ENCODE measurements at regions not wholly inside any gene's neighbourhood (a gene's known extent, or its start where the extent isn't known, plus 50 kb on each side); places are given as distances from the start of the nearest gene placed in this dataset.
"Not testable (repeated sequence)": the region's sequence is repeated elsewhere in the genome, so short reads cannot be mapped to it uniquely, and the experiment has no call there.

GRCh38 chr3:144879701-144880100 is 908.1 kb downstream of the DIPK2A start:
- no peaks in the 10 kb centered on the region for H3K4me1 ChIP-seq (ENCODE audit: control insufficient read depth in 3 of 3, insufficient read depth in 3 of 3, low read length in 3 of 3)

GRCh38 chr3:144893980-144894379 is 922.4 kb downstream of the DIPK2A start:
- no peak overlapping the region for H3K27ac ChIP-seq (ENCODE audit: low read depth, low read length)

More at GRCh38 chr3:144879701-144880100, 908.1 kb downstream of the DIPK2A start:
- H3K36me3 ChIP-seq (ENCODE audit: control insufficient read depth in 3 of 3, insufficient read depth in 3 of 3, low read length in 3 of 3): no peaks in the 10 kb centered on the region
- no peak overlapping the region for H3K4me3 ChIP-seq (ENCODE audit: low read length in 3 of 3)
- H3K9me3 ChIP-seq (ENCODE audit: control insufficient read depth in 3 of 3, low read length in 3 of 3): no peaks in the 10 kb centered on the region
- H3K27me3 ChIP-seq (ENCODE audit: control insufficient read depth in 3 of 3, insufficient read depth in 3 of 3, low read length in 3 of 3): no peaks in the 10 kb centered on the region
- no peak overlapping the region for H3K9ac ChIP-seq (ENCODE audit: low read depth in 1 of 3, low read length in 3 of 3)
- H3K27ac ChIP-seq (ENCODE audit: low read depth, low read length): no peak overlapping the region

GRCh38 chr3:144894576-144894975 is 923.0 kb downstream of the DIPK2A start:
- Histone ChIP-seq H3K4me3 (ENCODE audit: low read length in 3 of 3) (no peak overlapping the region), H3K27me3 (ENCODE audit: control insufficient read depth in 3 of 3, insufficient read depth in 3 of 3, low read length in 3 of 3) (no peaks in the 10 kb centered on the region), H3K4me1 (ENCODE audit: control insufficient read depth in 3 of 3, insufficient read depth in 3 of 3, low read length in 3 of 3) (no peaks in the 10 kb centered on the region), H3K9ac (ENCODE audit: low read depth in 1 of 3, low read length in 3 of 3) (no peak overlapping the region), H3K36me3 (ENCODE audit: control insufficient read depth in 3 of 3, insufficient read depth in 3 of 3, low read length in 3 of 3) (no peaks in the 10 kb centered on the region), H3K9me3 (ENCODE audit: control insufficient read depth in 3 of 3, low read length in 3 of 3) (no peaks in the 10 kb centered on the region), H3K27ac (ENCODE audit: low read depth, low read length) (no peak overlapping the region)

More at GRCh38 chr3:144893980-144894379, 922.4 kb downstream of the DIPK2A start:
- Histone ChIP-seq H3K9ac (ENCODE audit: low read depth in 1 of 3, low read length in 3 of 3) (no peak overlapping the region), H3K9me3 (ENCODE audit: control insufficient read depth in 3 of 3, low read length in 3 of 3) (no peaks in the 10 kb centered on the region), H3K4me3 (ENCODE audit: low read length in 3 of 3) (no peak overlapping the region), H3K4me1 (ENCODE audit: control insufficient read depth in 3 of 3, insufficient read depth in 3 of 3, low read length in 3 of 3) (no peaks in the 10 kb centered on the region), H3K36me3 (ENCODE audit: control insufficient read depth in 3 of 3, insufficient read depth in 3 of 3, low read length in 3 of 3) (no peaks in the 10 kb centered on the region), H3K27me3 (ENCODE audit: control insufficient read depth in 3 of 3, insufficient read depth in 3 of 3, low read length in 3 of 3) (no peaks in the 10 kb centered on the region)

DNA sequence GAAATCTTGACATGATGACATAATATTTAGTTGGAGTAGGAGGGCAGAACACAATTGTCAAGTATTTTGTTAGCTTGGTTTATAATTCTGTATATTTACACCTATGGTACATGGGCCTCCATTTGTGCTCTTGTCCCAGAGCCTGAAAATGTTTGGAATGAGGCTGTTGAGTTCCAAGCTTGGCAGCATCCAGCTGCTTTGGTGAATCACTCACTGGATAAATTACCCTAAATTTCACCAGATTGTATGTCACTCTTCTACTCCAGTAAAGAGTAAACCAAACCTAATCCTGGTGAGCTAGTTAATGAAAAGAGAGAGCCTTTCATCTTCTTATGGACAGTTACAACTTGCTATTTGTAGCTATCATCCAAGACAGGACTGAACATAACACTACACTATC is 928.7 kb downstream of the DIPK2A start:
- Histone ChIP-seq H3K4me1 (ENCODE audit: control insufficient read depth in 3 of 3, insufficient read depth in 3 of 3, low read length in 3 of 3) (peaks cover 0 to 4% (median 0%) of the 10 kb centered on the region in 3 donors), H3K36me3 (ENCODE audit: control insufficient read depth in 3 of 3, insufficient read depth in 3 of 3, low read length in 3 of 3) (no peaks in the 10 kb centered on the region), H3K27ac (ENCODE audit: low read depth, low read length) (no peak overlapping the region), H3K9me3 (ENCODE audit: control insufficient read depth in 3 of 3, low read length in 3 of 3) (no peaks in the 10 kb centered on the region), H3K9ac (ENCODE audit: low read depth in 1 of 3, low read length in 3 of 3) (no peak overlapping the region), H3K4me3 (ENCODE audit: low read length in 3 of 3) (no peak overlapping the region), H3K27me3 (ENCODE audit: control insufficient read depth in 3 of 3, insufficient read depth in 3 of 3, low read length in 3 of 3) (no peaks in the 10 kb centered on the region)

DNA sequence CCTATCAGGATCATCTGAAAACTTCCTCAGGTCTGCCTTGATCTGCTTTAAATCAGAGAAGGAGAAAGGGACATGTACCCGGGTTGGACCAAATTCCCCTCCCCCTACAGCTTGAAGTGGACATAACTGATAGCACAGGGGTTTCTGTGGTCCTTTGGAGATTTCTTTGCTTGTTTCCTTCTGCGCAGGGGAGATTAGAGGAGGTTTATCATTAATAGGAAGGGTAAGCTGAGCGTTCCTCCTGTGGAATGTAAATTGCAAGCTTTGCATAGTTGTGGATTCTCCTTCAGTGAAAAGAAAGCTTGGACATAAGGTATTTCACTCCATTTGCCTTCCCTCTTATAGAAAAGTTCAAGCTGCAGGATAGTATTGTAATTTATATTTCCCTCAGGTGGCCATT is 936.0 kb downstream of the DIPK2A start:
- not testable (repeated sequence) for H3K27me3 ChIP-seq (ENCODE audit: control insufficient read depth in 3 of 3, insufficient read depth in 3 of 3, low read length in 3 of 3); H3K4me3 ChIP-seq (ENCODE audit: low read length in 3 of 3); H3K9ac ChIP-seq (ENCODE audit: low read depth in 1 of 3, low read length in 3 of 3); H3K4me1 ChIP-seq (ENCODE audit: control insufficient read depth in 3 of 3, insufficient read depth in 3 of 3, low read length in 3 of 3); H3K36me3 ChIP-seq (ENCODE audit: control insufficient read depth in 3 of 3, insufficient read depth in 3 of 3, low read length in 3 of 3); H3K9me3 ChIP-seq (ENCODE audit: control insufficient read depth in 3 of 3, low read length in 3 of 3); H3K27ac ChIP-seq (ENCODE audit: low read depth, low read length)

DNA sequence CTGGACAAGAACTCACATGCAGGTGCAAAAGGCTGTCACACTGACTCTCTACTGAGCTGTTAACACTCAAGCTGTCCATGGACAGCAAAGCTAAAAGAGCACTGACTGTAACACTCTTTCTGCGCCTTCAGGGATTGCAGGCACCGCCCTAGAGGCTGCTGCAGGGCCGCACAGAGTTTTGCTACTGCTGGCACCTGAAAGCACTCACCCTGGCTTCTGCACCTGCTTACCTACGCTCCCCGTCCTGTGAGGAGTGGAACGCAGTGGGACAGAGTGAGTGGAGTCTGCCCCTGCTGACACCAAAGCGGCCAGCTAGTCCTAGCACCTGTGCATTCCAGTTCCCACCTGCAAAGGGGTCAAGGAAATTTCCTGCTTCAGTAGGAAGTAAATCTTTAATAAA is 941.3 kb downstream of the DIPK2A start:
- no peak overlapping the region for H3K27ac ChIP-seq (ENCODE audit: low read depth, low read length)

DNA sequence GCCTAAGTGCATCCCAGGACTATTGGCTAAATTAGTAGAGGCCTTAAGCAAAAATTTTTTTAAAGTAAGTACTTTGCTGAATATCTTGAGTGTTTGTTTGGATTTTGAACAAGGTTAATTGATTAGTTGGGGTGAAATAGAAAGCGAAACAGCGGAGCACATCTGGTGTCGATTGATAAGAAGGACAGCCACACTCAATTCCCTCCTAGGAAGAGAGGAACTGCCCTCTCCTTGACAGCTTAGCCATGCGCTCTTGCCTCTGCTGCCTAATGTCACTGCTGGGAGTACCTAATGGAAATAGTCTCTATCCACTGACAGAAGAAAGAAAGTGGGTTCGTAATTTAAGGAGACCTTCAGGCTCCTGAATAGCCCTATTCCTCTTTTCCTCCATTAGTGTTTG is 943.6 kb downstream of the DIPK2A start:
- Histone ChIP-seq H3K27me3 (ENCODE audit: control insufficient read depth in 3 of 3, insufficient read depth in 3 of 3, low read length in 3 of 3) (no peaks in the 10 kb centered on the region), H3K4me3 (ENCODE audit: low read length in 3 of 3) (no peak overlapping the region)

More for the DNA sequence above, 941.3 kb downstream of the DIPK2A start:
- H3K4me3 ChIP-seq (ENCODE audit: low read length in 3 of 3): no peak overlapping the region
- no peaks in the 10 kb centered on the region for H3K36me3 ChIP-seq (ENCODE audit: control insufficient read depth in 3 of 3, insufficient read depth in 3 of 3, low read length in 3 of 3)
- H3K9me3 ChIP-seq (ENCODE audit: control insufficient read depth in 3 of 3, low read length in 3 of 3): no peaks in the 10 kb centered on the region
- H3K27me3 ChIP-seq (ENCODE audit: control insufficient read depth in 3 of 3, insufficient read depth in 3 of 3, low read length in 3 of 3): no peaks in the 10 kb centered on the region
- no peaks in the 10 kb centered on the region for H3K4me1 ChIP-seq (ENCODE audit: control insufficient read depth in 3 of 3, insufficient read depth in 3 of 3, low read length in 3 of 3)
- H3K9ac ChIP-seq (ENCODE audit: low read depth in 1 of 3, low read length in 3 of 3): no peak overlapping the region

GRCh38 chr3:144921710-144922109 is 950.1 kb downstream of the DIPK2A start:
- H3K9ac ChIP-seq (ENCODE audit: low read depth in 1 of 3, low read length in 3 of 3): no peak overlapping the region
- no peak overlapping the region for H3K27ac ChIP-seq (ENCODE audit: low read depth, low read length)
- H3K4me1 ChIP-seq (ENCODE audit: control insufficient read depth in 3 of 3, insufficient read depth in 3 of 3, low read length in 3 of 3): peaks cover 0 to 3% (median 0%) of the 10 kb centered on the region in 3 donors
- H3K4me3 ChIP-seq (ENCODE audit: low read length in 3 of 3): no peak overlapping the region
- no peaks in the 10 kb centered on the region for H3K9me3 ChIP-seq (ENCODE audit: control insufficient read depth in 3 of 3, low read length in 3 of 3)
- no peaks in the 10 kb centered on the region for H3K27me3 ChIP-seq (ENCODE audit: control insufficient read depth in 3 of 3, insufficient read depth in 3 of 3, low read length in 3 of 3)
- H3K36me3 ChIP-seq (ENCODE audit: control insufficient read depth in 3 of 3, insufficient read depth in 3 of 3, low read length in 3 of 3): no peaks in the 10 kb centered on the region

More for the DNA sequence above, 943.6 kb downstream of the DIPK2A start:
- no peak overlapping the region for H3K27ac ChIP-seq (ENCODE audit: low read depth, low read length)
- no peaks in the 10 kb centered on the region for H3K4me1 ChIP-seq (ENCODE audit: control insufficient read depth in 3 of 3, insufficient read depth in 3 of 3, low read length in 3 of 3)
- H3K36me3 ChIP-seq (ENCODE audit: control insufficient read depth in 3 of 3, insufficient read depth in 3 of 3, low read length in 3 of 3): no peaks in the 10 kb centered on the region
- no peak overlapping the region for H3K9ac ChIP-seq (ENCODE audit: low read depth in 1 of 3, low read length in 3 of 3)
- H3K9me3 ChIP-seq (ENCODE audit: control insufficient read depth in 3 of 3, low read length in 3 of 3): no peaks in the 10 kb centered on the region

DNA sequence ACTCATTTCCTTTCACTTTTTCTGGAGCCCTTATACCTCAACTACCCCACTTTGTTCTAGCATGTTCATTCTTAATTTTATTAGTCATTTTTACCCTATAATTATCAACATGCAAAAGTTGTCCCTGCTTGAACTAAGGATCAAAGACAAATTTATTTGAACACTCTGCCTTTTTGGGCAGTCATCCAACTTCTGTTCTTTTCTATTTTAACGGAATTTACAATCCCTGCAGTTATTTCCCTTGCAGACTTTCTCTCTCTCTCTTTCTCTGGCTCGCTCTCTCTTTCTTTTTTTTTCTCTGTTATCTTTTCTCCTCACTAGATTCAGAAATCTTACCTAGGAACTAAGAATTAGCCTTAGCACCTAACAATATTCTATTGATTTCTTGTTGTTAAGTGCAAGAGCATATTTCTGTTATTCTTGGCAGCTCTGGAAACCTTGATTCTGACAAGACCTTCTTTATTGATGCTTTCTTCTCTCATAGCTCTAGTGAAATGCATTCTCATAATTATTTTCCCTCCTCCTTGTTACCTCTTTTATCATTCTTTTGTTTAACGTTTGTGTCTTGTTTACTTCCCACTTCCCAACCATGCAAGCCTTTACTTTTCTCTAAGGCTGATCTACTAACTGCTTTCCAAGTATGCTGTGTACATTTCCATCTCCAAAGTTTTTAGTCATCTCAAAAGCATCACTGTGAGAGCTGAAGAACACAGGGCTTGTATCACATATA is 951.6 kb downstream of the DIPK2A start:
- Histone ChIP-seq H3K9ac (ENCODE audit: low read depth in 1 of 3, low read length in 3 of 3) (no peak overlapping the region), H3K27me3 (ENCODE audit: control insufficient read depth in 3 of 3, insufficient read depth in 3 of 3, low read length in 3 of 3) (no peaks in the 10 kb centered on the region), H3K9me3 (ENCODE audit: control insufficient read depth in 3 of 3, low read length in 3 of 3) (no peaks in the 10 kb centered on the region), H3K27ac (ENCODE audit: low read depth, low read length) (no peak overlapping the region), H3K4me3 (ENCODE audit: low read length in 3 of 3) (no peak overlapping the region), H3K36me3 (ENCODE audit: control insufficient read depth in 3 of 3, insufficient read depth in 3 of 3, low read length in 3 of 3) (no peaks in the 10 kb centered on the region), H3K4me1 (ENCODE audit: control insufficient read depth in 3 of 3, insufficient read depth in 3 of 3, low read length in 3 of 3) (peaks cover 0 to 3% (median 0%) of the 10 kb centered on the region in 3 donors)

- Histone ChIP-seq H3K9me3 (ENCODE audit: control insufficient read depth in 3 of 3, low read length in 3 of 3) (no peaks in the 10 kb centered on the region), H3K27me3 (ENCODE audit: control insufficient read depth in 3 of 3, insufficient read depth in 3 of 3, low read length in 3 of 3) (no peaks in the 10 kb centered on the region), H3K27ac (ENCODE audit: low read depth, low read length) (no peak overlapping the region), H3K4me1 (ENCODE audit: control insufficient read depth in 3 of 3, insufficient read depth in 3 of 3, low read length in 3 of 3) (no peaks in the 10 kb centered on the region), H3K36me3 (ENCODE audit: control insufficient read depth in 3 of 3, insufficient read depth in 3 of 3, low read length in 3 of 3) (no peaks in the 10 kb centered on the region), H3K4me3 (ENCODE audit: low read length in 3 of 3) (no peak overlapping the region), H3K9ac (ENCODE audit: low read depth in 1 of 3, low read length in 3 of 3) (no peak overlapping the region)
Observed at GRCh38 chr3:144930431-144930830, 958.8 kb downstream of the DIPK2A start.
